SU-DHL-6 (cell line): ENCODE measurements at regions not wholly inside any gene's neighbourhood (a gene's known extent, or its start where the extent isn't known, plus 50 kb on each side); places are given as distances from the start of the nearest gene placed in this dataset.

ENCODE experiments used
- H2AFZ ChIP-seq: fragments of 200-600 bp; sonication (generic); 2 replicates; pipeline ENCODE4 v1.6.1; 2014; ENCODE audit warnings: low read depth, mild to moderate bottlenecking, moderate library complexity, mixed read lengths, antibody characterized with exemption, low read length; ENCODE audit not compliant: severe bottlenecking
- H3F3A ChIP-seq: fragments of 200-600 bp; shearing (Covaris generic); 2 replicates; pipeline ENCODE4 v1.6.0; 2016; ENCODE audit warnings: antibody characterized with exemption, mild to moderate bottlenecking; ENCODE audit not compliant: insufficient read depth
- H3K27ac ChIP-seq: fragments of 200-600 bp; sonication (generic); 2 replicates; pipeline ENCODE4 v1.5.1; 2016; ENCODE audit warnings: low read depth, mild to moderate bottlenecking, low read length, moderate library complexity, mixed read lengths
- H3K27me3 ChIP-seq: fragments of 200-600 bp; sonication (generic), shearing (Covaris generic); 2 replicates; pipeline ENCODE4 v1.6.0; 2014; ENCODE audit warnings: mild to moderate bottlenecking, low read length
- H3K36me3 ChIP-seq: fragments of 200-600 bp; sonication (generic); 2 replicates; pipeline ENCODE4 v1.6.1; 2014; ENCODE audit warnings: mild to moderate bottlenecking, low read length, mixed read lengths
- H3K4me2 ChIP-seq: fragments of 300-600, 200-600 bp; shearing (Covaris generic), sonication (generic); 2 replicates; pipeline ENCODE4 v1.6.0; 2014; ENCODE audit warnings: low read length, low read depth, mild to moderate bottlenecking; ENCODE audit not compliant: poor library complexity, severe bottlenecking
- H3K4me3 ChIP-seq: fragments of 200-600 bp; sonication (generic); 2 replicates; pipeline ENCODE4 v1.5.1; 2014; ENCODE audit warnings: antibody characterized with exemption, low read length, mild to moderate bottlenecking, mixed read lengths; ENCODE audit not compliant: insufficient read depth, poor library complexity, severe bottlenecking
- H3K79me2 ChIP-seq: fragments of 200-600 bp; sonication (generic); 2 replicates; pipeline ENCODE4 v1.6.1; 2014; ENCODE audit warnings: mild to moderate bottlenecking, low read length, moderate library complexity; ENCODE audit not compliant: insufficient read depth
- H3K9ac ChIP-seq: fragments of 200-600 bp; sonication (generic); 2 replicates; pipeline ENCODE4 v1.7.0; 2014; ENCODE audit warnings: mild to moderate bottlenecking, low read length
- H3K9me2 ChIP-seq: fragments of 200-600 bp; sonication (generic); replicated peaks from 2 replicates; pipeline ENCODE4 v1.6.1; 2014; ENCODE audit warnings: low read length; ENCODE audit not compliant: insufficient read depth
- H3K9me3 ChIP-seq: fragments of 200-600 bp; sonication (generic); 2 replicates; pipeline ENCODE4 v1.6.1; 2014; ENCODE audit warnings: low read length, mixed read lengths; ENCODE audit not compliant: insufficient read depth
- H4K20me1 ChIP-seq: fragments of 200-600 bp; sonication (generic); 2 replicates; pipeline ENCODE4 v1.6.1; 2014; ENCODE audit warnings: low read depth, mild to moderate bottlenecking, antibody characterized with exemption, low read length, moderate library complexity, mixed read lengths
- CTCF ChIP-seq: fragments of 200-600 bp; sonication (generic); IDR thresholded peaks from one replicate; pipeline ENCODE4 v1.5.1; 2017; ENCODE audit warnings: antibody characterized with exemption, mild to moderate bottlenecking, low read length, moderate library complexity; ENCODE audit not compliant: insufficient read depth, poor library complexity, severe bottlenecking
- EZH2phosphoT487 ChIP-seq: fragments of 200-600 bp; sonication (generic), shearing (Covaris generic); conservative IDR thresholded peaks from 2 replicates; pipeline ENCODE4 v1.6.1; 2018; ENCODE audit warnings: mild to moderate bottlenecking, antibody characterized with exemption, low read length, moderate library complexity, mixed read lengths

GRCh38 chr10:55305285-55305684 is 504.3 kb upstream of the PCDH15 start:
- no peaks in the 10 kb centered on the region for H3K79me2 ChIP-seq
- no peaks in the 10 kb centered on the region for H4K20me1 ChIP-seq
- H3K4me3 ChIP-seq, result no peak overlapping the region
- no peak overlapping the region for H3K27ac ChIP-seq
- no peak overlapping the region for H3K4me2 ChIP-seq
- no peaks in the 10 kb centered on the region for H3K36me3 ChIP-seq
- TF ChIP-seq CTCF (no peak), EZH2phosphoT487 (no peak)
- H3K9me2 ChIP-seq, result no peaks in the 10 kb centered on the region
- H3K9ac ChIP-seq, result no peak overlapping the region
- no peaks in the 10 kb centered on the region for H3K9me3 ChIP-seq
- no peaks in the 10 kb centered on the region for H3K27me3 ChIP-seq
- H2AFZ ChIP-seq, result no peak overlapping the region
- H3F3A ChIP-seq, result no peaks in the 10 kb centered on the region

- no peaks in the 10 kb centered on the region for H3K9me2 ChIP-seq
- no peak overlapping the region for H3K27ac ChIP-seq
- no peaks in the 10 kb centered on the region for H3K36me3 ChIP-seq
- no peak overlapping the region for H3K4me3 ChIP-seq
- TF ChIP-seq EZH2phosphoT487 (no peak), CTCF (no peak)
- H4K20me1 ChIP-seq, result no peaks in the 10 kb centered on the region
- H3K4me2 ChIP-seq, result no peak overlapping the region
- no peak overlapping the region for H3K9ac ChIP-seq
- H3K9me3 ChIP-seq, result no peaks in the 10 kb centered on the region
- H2AFZ ChIP-seq, result no peak overlapping the region
- no peaks in the 10 kb centered on the region for H3K27me3 ChIP-seq
- no peaks in the 10 kb centered on the region for H3F3A ChIP-seq
- H3K79me2 ChIP-seq, result no peaks in the 10 kb centered on the region
Measured at GRCh38 chr10:55287346-55287745, 486.3 kb upstream of the PCDH15 start.

- H3K4me3 ChIP-seq, result no peak overlapping the region
Measured at GRCh38 chr10:55283031-55283430, 482.0 kb upstream of the PCDH15 start.

More at GRCh38 chr10:55283031-55283430, 482.0 kb upstream of the PCDH15 start:
- no peaks in the 10 kb centered on the region for H3K79me2 ChIP-seq
- TF ChIP-seq CTCF, result no peak
- TF ChIP-seq EZH2phosphoT487, result no peak
- H3K9me3 ChIP-seq, result no peaks in the 10 kb centered on the region
- H3F3A ChIP-seq, result no peaks in the 10 kb centered on the region
- no peak overlapping the region for H3K27ac ChIP-seq
- H3K9ac ChIP-seq, result no peak overlapping the region
- no peaks in the 10 kb centered on the region for H3K27me3 ChIP-seq
- H3K9me2 ChIP-seq, result no peaks in the 10 kb centered on the region
- H3K4me2 ChIP-seq, result no peak overlapping the region
- no peak overlapping the region for H2AFZ ChIP-seq
- no peaks in the 10 kb centered on the region for H3K36me3 ChIP-seq
- H4K20me1 ChIP-seq, result no peaks in the 10 kb centered on the region
